ENCODE measurements at regions not wholly inside any gene's neighbourhood (a gene's known extent, or its start where the extent isn't known, plus 50 kb on each side); places are given as distances from the start of the nearest gene placed in this dataset.

DNA sequence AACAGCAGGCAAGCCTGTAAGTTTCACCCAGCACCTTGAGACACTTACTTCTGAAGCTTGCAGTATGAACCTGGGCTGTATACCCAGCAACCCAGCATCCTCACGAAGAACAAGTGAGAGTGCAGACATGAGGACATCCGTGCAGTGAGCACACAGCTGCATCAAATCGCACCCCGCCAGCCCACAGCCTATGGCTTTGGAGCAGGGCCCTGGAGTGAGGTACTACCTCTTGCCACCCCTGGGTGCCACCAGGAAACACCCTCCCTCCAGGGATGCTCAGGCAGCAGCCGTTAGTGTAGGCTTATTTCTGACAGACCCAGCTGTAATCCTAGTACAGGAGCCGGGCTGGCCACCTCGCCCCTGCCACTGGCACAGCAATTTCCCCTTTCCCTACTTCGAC lies 81.4 kb downstream of the ATPSCKMT start:
- TF ChIP-seq NFRKB (IDR thresholded peaks at IDR 0.05) (no peak), BHLHE40 (IDR thresholded peaks at IDR 0.05; ENCODE audit: borderline replicate concordance) (no peak), CTBP1 (IDR thresholded peaks at IDR 0.05; ENCODE audit: borderline replicate concordance) (no peak), FOXK2 (IDR thresholded peaks at IDR 0.05) (no peak), SP1 (IDR thresholded peaks at IDR 0.05) (no peak)
- TF ChIP-seq, protein P1, sequence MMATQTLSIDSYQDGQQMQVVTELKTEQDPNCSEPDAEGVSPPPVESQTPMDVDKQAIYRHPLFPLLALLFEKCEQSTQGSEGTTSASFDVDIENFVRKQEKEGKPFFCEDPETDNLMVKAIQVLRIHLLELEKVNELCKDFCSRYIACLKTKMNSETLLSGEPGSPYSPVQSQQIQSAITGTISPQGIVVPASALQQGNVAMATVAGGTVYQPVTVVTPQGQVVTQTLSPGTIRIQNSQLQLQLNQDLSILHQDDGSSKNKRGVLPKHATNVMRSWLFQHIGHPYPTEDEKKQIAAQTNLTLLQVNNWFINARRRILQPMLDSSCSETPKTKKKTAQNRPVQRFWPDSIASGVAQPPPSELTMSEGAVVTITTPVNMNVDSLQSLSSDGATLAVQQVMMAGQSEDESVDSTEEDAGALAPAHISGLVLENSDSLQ (IDR thresholded peaks at IDR 0.05), result no peak
